HEK293T (cell line): ENCODE measurements at regions not wholly inside any gene's neighbourhood (a gene's known extent, or its start where the extent isn't known, plus 50 kb on each side); places are given as distances from the start of the nearest gene placed in this dataset.

Experiments
- BHLHE40 ChIP-seq: fragments of 450-650 bp; IDR thresholded peaks from 2 replicates; pipeline ENCODE4 v1.6.1; 2016; ENCODE audit warnings: mild to moderate bottlenecking, moderate library complexity, borderline replicate concordance
- FOXA1 ChIP-seq: fragments of 450-650 bp; IDR thresholded peaks from 2 replicates; pipeline ENCODE4 v1.6.1; 2016; ENCODE audit warnings: mild to moderate bottlenecking
- FOXK2 ChIP-seq: fragments of 450-650 bp; IDR thresholded peaks from 2 replicates; pipeline ENCODE4 v1.6.1; 2016; ENCODE audit warnings: mild to moderate bottlenecking
- PKNOX1 ChIP-seq: fragments of 450-650 bp; IDR thresholded peaks from 2 replicates; pipeline ENCODE4 v1.6.1; 2016
- SP1 ChIP-seq: fragments of 450-650 bp; IDR thresholded peaks from 2 replicates; pipeline ENCODE4 v1.6.1; 2017
- TARDBP ChIP-seq: fragments of 450-650 bp; IDR thresholded peaks from 2 replicates; pipeline ENCODE4 v1.6.1; 2016
- ZNF384 ChIP-seq: fragments of 450-650 bp; IDR thresholded peaks from 2 replicates; pipeline ENCODE4 v1.6.1; 2016

GRCh38 chr10:52652431-52653262 lies 119.9 kb downstream of the MBL2 start:
- TF ChIP-seq PKNOX1 (peak; percentile 32; the same call in 1 of the 2 replicates), FOXA1 (no peak), SP1 (no peak), TARDBP (no peak), ZNF384 (peak; percentile 78), BHLHE40 (no peak), FOXK2 (no peak)
